ENCODE measurements at regions not wholly inside any gene's neighbourhood (a gene's known extent, or its start where the extent isn't known, plus 50 kb on each side); places are given as distances from the start of the nearest gene placed in this dataset.

GRCh38 chr4:175166020-175166419 lies 247.9 kb downstream of the ADAM29 start:
- Histone ChIP-seq H3K4me3 (ENCODE audit: low read depth, low read length) (no peak overlapping the region), H3K36me3 (ENCODE audit: control insufficient read depth in 2 of 2, insufficient read depth in 1 of 2, low read length in 2 of 2) (no peaks in the 10 kb centered on the region), H3K9me3 (ENCODE audit: control insufficient read depth, insufficient read depth, low read depth, low read length) (no peaks in the 10 kb centered on the region), H3K4me1 (ENCODE audit: control insufficient read depth, insufficient read depth, low read length) (no peaks in the 10 kb centered on the region), H3K27ac (ENCODE audit: extremely low read depth, low read depth, low read length) (no peak overlapping the region)
- ChIA-PET POLR2A (no interaction called here), CTCF (no interaction called here)
- TF ChIP-seq ZNF221 (tag by site-specific recombination; IDR thresholded peaks at IDR 0.05; ENCODE audit: borderline replicate concordance) (no peak), ZNF112 (tag by site-specific recombination; IDR thresholded peaks at IDR 0.05) (no peak)

GRCh38 chr4:175176710-175177109 lies 258.6 kb downstream of the ADAM29 start:
- H3K4me1 ChIP-seq (ENCODE audit: control insufficient read depth, insufficient read depth, low read length): no peaks in the 10 kb centered on the region
- no peaks in the 10 kb centered on the region for H3K36me3 ChIP-seq (ENCODE audit: control insufficient read depth in 2 of 2, insufficient read depth in 1 of 2, low read length in 2 of 2)
- ChIA-PET CTCF (no interaction called here), POLR2A (no interaction called here)
- no peak for TF ChIP-seq ZNF513 (tag by site-specific recombination; IDR thresholded peaks at IDR 0.05)
- no peak for TF ChIP-seq ZNF768 (tag by site-specific recombination; IDR thresholded peaks at IDR 0.05)
- TF ChIP-seq ZBTB6 (tag by site-specific recombination; IDR thresholded peaks at IDR 0.05): no peak
- no peak for TF ChIP-seq KLF7 (tag by site-specific recombination; IDR thresholded peaks at IDR 0.05; ENCODE audit: borderline replicate concordance)
- TF ChIP-seq ZNF560 (tag by site-specific recombination; IDR thresholded peaks at IDR 0.05; ENCODE audit: borderline replicate concordance): no peak
- no peak for TF ChIP-seq ZNF140 (tag by site-specific recombination; IDR thresholded peaks at IDR 0.05)
- no peak for TF ChIP-seq REPIN1 (tag by site-specific recombination; IDR thresholded peaks at IDR 0.05; ENCODE audit: low read depth)
- TF ChIP-seq ZNF664 (tag by site-specific recombination; IDR thresholded peaks at IDR 0.05): no peak
- H3K4me3 ChIP-seq (ENCODE audit: low read depth, low read length): no peak overlapping the region
- no peaks in the 10 kb centered on the region for H3K9me3 ChIP-seq (ENCODE audit: control insufficient read depth, insufficient read depth, low read depth, low read length)
- H3K27ac ChIP-seq (ENCODE audit: extremely low read depth, low read depth, low read length): no peak overlapping the region

- H3K9me3 ChIP-seq (ENCODE audit: control insufficient read depth, insufficient read depth, low read depth, low read length): no peaks in the 10 kb centered on the region
- POLR2A ChIA-PET: no interaction called here
- no peaks in the 10 kb centered on the region for H3K36me3 ChIP-seq (ENCODE audit: control insufficient read depth in 2 of 2, insufficient read depth in 1 of 2, low read length in 2 of 2)
- TF ChIP-seq ZBTB21 (tag by site-specific recombination; IDR thresholded peaks at IDR 0.05): no peak
- TF ChIP-seq ZBTB17 (tag by site-specific recombination; IDR thresholded peaks at IDR 0.05): no peak
- H3K27ac ChIP-seq (ENCODE audit: extremely low read depth, low read depth, low read length): no peak overlapping the region
- H3K4me1 ChIP-seq (ENCODE audit: control insufficient read depth, insufficient read depth, low read length): no peaks in the 10 kb centered on the region
- no peak overlapping the region for H3K4me3 ChIP-seq (ENCODE audit: low read depth, low read length)
- CTCF ChIA-PET: no interaction called here
These were observed 272.5 kb downstream of the ADAM29 start for GRCh38 chr4:175190654-175191053.

GRCh38 chr4:175198056-175198455 lies 279.9 kb downstream of the ADAM29 start:
- ChIA-PET CTCF (no interaction called here), POLR2A (no interaction called here)
- H3K9me3 ChIP-seq (ENCODE audit: control insufficient read depth, insufficient read depth, low read depth, low read length): no peaks in the 10 kb centered on the region
- no peaks in the 10 kb centered on the region for H3K36me3 ChIP-seq (ENCODE audit: control insufficient read depth in 2 of 2, insufficient read depth in 1 of 2, low read length in 2 of 2)
- H3K4me3 ChIP-seq (ENCODE audit: low read depth, low read length): no peak overlapping the region
- no peak overlapping the region for H3K27ac ChIP-seq (ENCODE audit: extremely low read depth, low read depth, low read length)
- no peaks in the 10 kb centered on the region for H3K4me1 ChIP-seq (ENCODE audit: control insufficient read depth, insufficient read depth, low read length)
- TF ChIP-seq ZSCAN16 (tag by site-specific recombination; IDR thresholded peaks at IDR 0.05) (no peak), ZNF184 (tag by site-specific recombination; IDR thresholded peaks at IDR 0.05) (no peak), ZNF138 (tag by site-specific recombination; IDR thresholded peaks at IDR 0.05; ENCODE audit: borderline replicate concordance) (no peak), ZNF362 (tag by site-specific recombination; IDR thresholded peaks at IDR 0.05) (no peak), HIC1 (tag by site-specific recombination; IDR thresholded peaks at IDR 0.05) (no peak), KLF16 (tag by site-specific recombination; IDR thresholded peaks at IDR 0.05) (no peak), ZNF560 (tag by site-specific recombination; IDR thresholded peaks at IDR 0.05; ENCODE audit: borderline replicate concordance) (no peak), ZNF449 (tag by site-specific recombination; IDR thresholded peaks at IDR 0.05) (no peak), ZNF768 (tag by site-specific recombination; IDR thresholded peaks at IDR 0.05) (no peak), EGR2 (tag by site-specific recombination; IDR thresholded peaks at IDR 0.05; ENCODE audit: low read depth) (no peak)

Measured in HEK293 (cell line).